Posterior cingulate gyrus (tissue), 11 donors: ENCODE measurements at regions not wholly inside any gene's neighbourhood (a gene's known extent, or its start where the extent isn't known, plus 50 kb on each side); places are given as distances from the start of the nearest gene placed in this dataset.

Experiments
- DNase-seq, 10 donors: peaks; one replicate each; pipeline versions ENCODE4 v3.0.0 to v3.0.0-alpha.2; 2020 to 2021; ENCODE audit warnings: mixed read lengths in 3 of 10
- intact Hi-C: fragments of 100-400 bp; cut with DNase I; formaldehyde crosslinking; loops from one replicate; pipeline ENCODE4 v1.15.1; 2023

- DNase-seq: no peak
- intact Hi-C loops: no loop called here
Observed at GRCh38 chr4:147343692-147344091, 137.2 kb upstream of the EDNRA start.

DNA sequence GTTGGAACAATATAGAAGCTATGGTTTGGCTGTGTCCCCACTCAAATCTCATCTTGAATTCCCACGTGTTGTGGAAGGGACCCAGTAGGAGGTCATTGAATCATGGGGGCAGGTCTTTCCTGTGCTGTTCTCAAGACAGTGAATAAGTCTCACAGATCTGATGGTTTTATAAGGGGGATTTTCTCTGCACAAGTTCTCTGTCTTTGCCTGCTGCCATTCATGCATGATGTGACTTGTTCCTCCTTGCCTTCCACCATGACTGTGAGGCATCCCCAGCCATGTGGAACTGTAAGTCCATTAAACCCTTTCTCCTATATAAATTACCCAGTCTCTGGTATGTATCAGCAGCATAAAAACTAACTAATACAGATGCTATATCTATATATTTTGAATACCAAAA, 135.2 kb upstream of the EDNRA start:
- DNase-seq: no peak
- intact Hi-C loops: no loop called here

GRCh38 chr4:147347217-147347616, 133.7 kb upstream of the EDNRA start:
- no peak for DNase-seq
- intact Hi-C loops: no loop called here

DNA sequence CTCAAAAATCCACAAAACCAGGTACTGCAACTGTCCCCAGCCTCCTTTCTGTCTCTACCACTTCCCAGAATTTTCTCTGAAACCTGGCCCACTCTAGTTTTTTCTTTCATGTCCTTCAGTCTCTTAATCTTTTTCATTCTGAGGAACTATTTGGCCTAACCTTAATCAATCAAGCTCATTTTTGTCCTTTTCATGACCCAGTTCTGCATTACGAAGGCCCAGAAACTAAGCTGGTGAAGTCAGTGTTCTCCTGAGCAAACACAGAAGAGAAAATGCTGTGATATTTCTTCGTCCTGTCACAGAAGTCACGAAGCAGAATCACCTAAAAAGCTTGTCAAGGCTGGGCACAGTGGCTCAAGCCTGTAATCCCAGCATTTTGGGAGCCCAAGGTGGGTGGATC, 131.7 kb upstream of the EDNRA start:
- DNase-seq: no peak
- intact Hi-C loops: no loop called here

DNA sequence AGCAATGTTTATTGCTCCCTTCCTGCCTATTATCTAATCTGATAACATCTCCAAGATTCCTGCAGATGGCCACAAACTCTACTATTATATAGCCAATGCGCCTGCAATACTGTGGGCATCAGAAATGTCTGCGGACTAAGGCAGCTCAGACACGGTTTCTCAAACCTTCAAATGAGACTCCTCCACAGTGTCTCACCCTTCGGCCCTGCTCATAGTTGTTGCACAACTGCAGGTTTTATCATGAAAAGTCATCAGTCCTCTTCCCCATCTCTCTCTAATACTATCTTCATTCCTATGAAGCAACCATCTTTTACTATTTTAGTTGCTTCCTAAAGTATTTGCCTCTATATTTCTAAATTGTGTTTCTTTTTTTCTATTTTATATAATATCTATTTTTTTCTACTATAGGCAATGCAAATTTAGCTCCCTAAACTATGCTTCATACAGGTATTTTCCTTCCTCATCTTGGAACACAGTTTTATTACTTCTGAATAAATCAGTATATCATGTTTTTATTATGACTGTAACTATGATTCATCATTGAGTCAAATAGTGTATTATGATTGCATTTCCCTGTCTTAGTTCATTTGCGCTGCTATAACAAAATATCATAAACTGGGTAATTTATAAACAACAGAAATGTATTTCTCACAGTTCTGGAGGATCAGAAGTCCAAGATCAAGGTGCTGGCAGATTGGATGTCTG, 129.7 kb upstream of the EDNRA start:
- DNase-seq: no peak
- intact Hi-C loops: no loop called here

DNA sequence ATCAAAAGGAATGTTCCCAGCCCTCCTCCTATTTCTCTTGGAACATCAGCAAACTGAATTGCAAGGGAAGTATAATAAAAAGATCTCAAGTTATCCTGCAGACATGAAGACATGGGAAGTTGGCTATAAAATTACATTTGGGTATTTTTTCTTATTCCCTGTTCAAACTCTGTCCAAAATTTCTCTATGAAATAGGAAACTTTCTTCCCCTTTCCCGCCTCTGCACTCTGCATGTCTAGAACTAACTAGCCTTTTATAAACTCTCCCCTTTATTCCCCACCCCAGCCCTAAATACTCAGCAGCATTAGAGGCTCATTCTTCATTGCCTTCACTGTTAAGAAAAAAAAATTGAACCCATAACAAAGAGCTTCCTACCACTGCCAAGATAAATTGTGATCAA, 126.7 kb upstream of the EDNRA start:
- intact Hi-C loops: no loop called here
- no peak for DNase-seq

DNA sequence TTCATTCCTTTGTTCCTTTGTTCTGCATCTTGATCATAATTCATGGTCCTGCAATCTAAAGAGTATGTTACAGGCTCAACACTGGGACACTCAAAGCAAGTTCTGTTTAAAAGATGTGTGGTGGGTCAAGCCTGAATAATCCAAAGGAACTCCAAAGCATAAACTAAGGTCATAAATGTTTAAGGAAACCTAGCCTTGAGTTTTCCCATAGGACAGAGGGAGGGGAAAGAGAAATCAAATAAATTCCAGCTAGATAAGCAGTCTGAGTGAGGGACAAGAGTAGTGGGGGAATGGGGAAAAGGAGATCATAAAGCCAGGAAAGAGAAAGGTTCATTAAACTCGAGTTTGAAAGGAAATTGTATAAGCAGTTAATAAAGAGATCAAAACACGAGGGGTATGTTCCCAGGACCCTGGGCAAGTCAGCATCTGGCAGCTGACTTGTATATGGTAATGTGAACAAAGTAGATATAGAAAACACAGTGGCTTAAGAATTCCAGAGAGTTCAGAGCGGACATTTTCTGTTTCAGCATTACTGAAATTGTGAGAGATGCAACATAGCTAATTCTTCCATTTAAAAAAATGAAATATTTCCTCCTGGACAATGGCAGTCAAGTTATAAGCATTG, 125.8 kb upstream of the EDNRA start:
- DNase-seq: no peak
- intact Hi-C loops: no loop called here

DNA sequence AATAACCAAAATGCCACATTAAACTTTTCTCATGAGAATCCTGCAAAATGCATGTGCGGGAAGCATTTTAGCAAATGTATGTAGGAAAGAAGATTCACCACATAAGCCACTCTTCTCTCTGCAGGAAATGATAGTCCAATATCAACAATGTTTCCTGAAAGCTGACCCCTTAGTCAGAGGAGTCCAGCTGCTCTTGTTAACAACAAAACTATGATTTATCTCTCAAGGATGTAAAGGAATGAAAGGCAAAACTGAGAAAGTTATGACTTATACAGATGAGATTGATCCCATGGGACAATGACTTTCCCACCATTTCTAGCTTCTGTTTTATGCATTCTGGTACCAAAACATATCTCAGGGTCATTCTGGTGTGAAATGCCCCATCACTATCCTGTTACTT, 125.0 kb upstream of the EDNRA start:
- intact Hi-C loops: no loop called here
- DNase-seq: no peak

DNA sequence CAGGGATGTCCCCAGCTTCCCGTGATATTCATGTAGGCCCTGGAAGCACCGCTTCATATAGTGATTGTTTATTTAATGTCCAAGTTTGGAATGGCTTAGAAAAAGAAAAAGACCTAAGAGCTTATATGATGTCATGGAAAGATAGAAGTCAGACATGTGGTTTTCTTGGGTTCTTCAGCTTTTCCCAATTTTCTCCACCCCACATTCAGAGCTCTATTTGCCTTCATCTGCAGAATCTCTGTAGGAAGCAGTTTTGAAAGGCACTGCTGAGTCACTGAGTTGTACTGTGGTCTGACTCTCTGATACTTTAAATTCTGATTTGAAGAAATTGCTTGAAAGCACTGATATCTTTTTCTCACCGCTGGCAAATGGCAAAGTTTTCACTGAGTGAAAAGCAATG, 120.6 kb upstream of the EDNRA start:
- no peak for DNase-seq
- intact Hi-C loops: no loop called here

DNA sequence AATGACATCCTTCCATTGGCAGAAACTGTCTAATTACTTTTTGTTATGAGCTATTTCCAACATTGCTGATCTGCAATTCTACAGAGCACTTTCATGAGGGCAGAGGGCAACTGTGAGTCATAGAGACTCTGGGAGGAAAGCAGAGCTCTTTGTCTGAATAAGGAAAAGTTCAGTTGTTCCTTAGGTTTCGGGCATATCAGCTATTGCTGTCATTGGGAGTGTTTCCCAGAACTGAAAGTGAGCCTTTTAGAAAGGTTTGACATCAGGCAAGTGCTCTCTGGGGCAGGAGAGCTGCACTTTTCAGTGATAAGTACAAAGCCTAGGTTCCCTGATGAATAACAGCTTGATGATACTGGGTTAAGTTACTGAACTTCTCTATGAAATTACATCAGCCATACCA, 119.2 kb upstream of the EDNRA start:
- intact Hi-C loops: no loop called here
- no peak for DNase-seq

- peak in 1 of 10 donors; percentile 55 for DNase-seq
- intact Hi-C loops: no loop called here
Observed at GRCh38 chr4:147362938-147363337, 118.0 kb upstream of the EDNRA start.

DNA sequence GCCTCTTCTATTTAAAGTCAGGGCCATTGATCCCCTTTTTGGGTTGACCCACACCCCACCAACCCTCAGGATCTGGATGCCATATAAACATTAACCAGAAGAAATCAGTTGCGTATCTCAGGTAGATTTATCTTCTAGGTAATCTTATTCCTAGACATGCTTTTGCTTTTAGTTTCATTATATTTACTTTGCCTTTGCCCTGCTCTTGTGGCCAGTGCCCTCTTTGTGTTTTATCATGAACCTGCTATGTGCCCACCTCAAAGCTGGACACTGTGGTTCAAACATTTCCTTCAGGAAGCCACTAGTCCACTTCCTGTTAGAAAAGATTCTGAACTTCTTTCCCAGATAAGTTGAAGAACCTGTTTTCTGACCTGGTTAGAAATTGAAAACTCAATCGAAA, 117.4 kb upstream of the EDNRA start:
- intact Hi-C loops: no loop called here
- DNase-seq: no peak

- DNase-seq: no peak
- intact Hi-C loops: no loop called here
Observed at GRCh38 chr4:147365396-147365795, 115.5 kb upstream of the EDNRA start.

- intact Hi-C loops: no loop called here
- no peak for DNase-seq
Observed at GRCh38 chr4:147366164-147366563, 114.7 kb upstream of the EDNRA start.

- intact Hi-C loops: no loop called here
Observed at GRCh38 chr4:147367891-147368290, 113.0 kb upstream of the EDNRA start.

GRCh38 chr4:147368948-147369347, 111.9 kb upstream of the EDNRA start:
- intact Hi-C loops: no loop called here
- no peak for DNase-seq

More at GRCh38 chr4:147367891-147368290, 113.0 kb upstream of the EDNRA start:
- no peak for DNase-seq

GRCh38 chr4:147370473-147370872, 110.4 kb upstream of the EDNRA start:
- intact Hi-C loops: no loop called here
- peak in 1 of 10 donors; percentile 49 for DNase-seq

GRCh38 chr4:147370881-147371280, 110.0 kb upstream of the EDNRA start:
- intact Hi-C loops: no loop called here
- no peak for DNase-seq

DNA sequence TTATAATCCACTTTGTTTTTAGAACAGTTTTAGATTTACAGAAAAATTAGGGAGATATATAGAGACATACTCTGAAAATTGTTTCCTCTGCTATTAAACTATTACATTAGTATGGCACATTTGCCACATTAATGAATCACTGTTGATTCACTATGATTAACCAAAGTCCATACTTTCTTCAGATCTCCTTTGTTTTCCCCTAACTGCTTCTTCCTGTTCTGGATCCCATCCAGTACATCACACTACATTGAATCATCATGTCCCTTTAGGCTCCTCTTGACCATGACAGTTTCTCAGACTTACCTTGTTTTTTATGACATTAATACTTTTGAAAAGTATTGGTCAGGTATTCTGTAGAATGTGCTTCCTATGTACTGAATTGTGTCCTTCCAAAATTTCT, 109.2 kb upstream of the EDNRA start:
- intact Hi-C loops: no loop called here
- no peak for DNase-seq

DNA sequence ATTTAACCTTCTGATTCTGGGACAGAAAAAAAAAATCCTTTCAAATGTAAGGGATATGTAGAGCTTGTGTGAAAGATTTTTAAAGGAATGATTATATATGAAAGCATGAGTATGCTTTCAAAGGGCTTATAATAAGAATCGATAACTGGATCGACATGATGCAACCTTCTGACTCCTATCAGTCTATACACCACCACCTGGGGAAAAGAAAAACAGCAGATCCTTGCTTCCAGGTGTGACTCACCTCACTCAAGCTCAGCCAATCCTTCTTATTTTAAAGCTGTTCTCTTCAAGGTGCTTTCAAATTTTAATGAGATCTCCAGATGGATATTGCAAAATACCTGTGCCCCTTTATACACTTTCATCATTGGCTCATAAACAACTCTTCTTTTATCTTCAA, 102.1 kb upstream of the EDNRA start:
- intact Hi-C loops: no loop called here
- no peak for DNase-seq

DNA sequence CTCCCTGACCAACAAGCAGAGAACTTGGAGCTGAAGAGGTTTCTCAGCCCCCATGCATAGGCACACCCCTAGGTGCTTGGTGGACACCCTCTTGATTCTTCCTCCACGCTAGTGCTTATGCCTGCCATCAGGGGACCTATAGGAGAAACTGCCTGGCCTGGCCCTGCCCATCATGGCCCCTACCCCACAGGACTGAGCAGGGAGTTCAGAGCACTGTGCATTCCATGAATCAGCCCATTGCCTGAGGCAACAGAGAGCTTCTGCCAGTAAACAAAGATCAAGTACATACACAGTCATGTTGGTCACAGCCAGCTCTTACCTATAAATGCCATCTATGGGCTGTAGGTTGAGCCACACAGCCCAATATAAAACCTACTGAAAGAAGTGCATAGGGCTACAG, 99.1 kb upstream of the EDNRA start:
- no peak for DNase-seq
- intact Hi-C loops: no loop called here

DNA sequence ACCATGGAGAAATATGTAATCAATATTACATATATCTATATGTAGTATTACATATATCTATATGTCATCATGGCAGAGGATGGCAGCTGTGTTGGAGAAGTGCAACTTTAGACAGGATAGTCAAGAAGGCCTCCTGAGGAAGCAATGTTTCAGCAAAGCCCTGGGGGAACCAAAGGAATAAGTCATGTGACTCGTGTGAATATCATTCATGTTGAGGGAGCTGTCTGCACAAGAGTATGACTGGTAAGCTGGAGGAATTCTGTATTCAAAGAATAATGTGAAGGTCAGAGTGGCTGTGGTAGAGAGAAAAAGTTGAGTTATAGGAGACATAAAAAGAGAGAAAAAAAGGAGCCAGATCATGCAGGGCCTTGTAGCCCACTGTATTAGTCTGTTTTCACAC, 92.9 kb upstream of the EDNRA start:
- intact Hi-C loops: no loop called here

GRCh38 chr4:147396105-147396504, 84.8 kb upstream of the EDNRA start:
- no peak for DNase-seq
- intact Hi-C loops: no loop called here

More for the DNA sequence above, 92.9 kb upstream of the EDNRA start:
- DNase-seq: no peak
